ENCODE measurements at regions not wholly inside any gene's neighbourhood (a gene's known extent, or its start where the extent isn't known, plus 50 kb on each side); places are given as distances from the start of the nearest gene placed in this dataset.

- Histone ChIP-seq H3K4me1 (ENCODE audit: control insufficient read depth in 1 of 2, insufficient read depth in 2 of 2, low read length in 2 of 2) (0 out of 4 replicates have a peak, but pooled peaks cover 0 to 2% of the 10 kb centered on the region in 2 experiments), H3K9ac (ENCODE audit: low read length) (no peak overlapping the region), H3K4me3 (replicated peaks in 1 of 2; ENCODE audit: low read depth in 1 of 2, low read length in 2 of 2) (no peak overlapping the region), H3K36me3 (ENCODE audit: control insufficient read depth in 1 of 2, insufficient read depth in 2 of 2, low read length in 2 of 2) (no peaks in the 10 kb centered on the region), H4K20me1 (ENCODE audit: insufficient read depth) (no peaks in the 10 kb centered on the region), H3K27ac (ENCODE audit: low read depth, low read length) (no peak overlapping the region), H3K9me2 (ENCODE audit: insufficient read depth) (0 out of 2 replicates have a peak, but pooled peaks cover 2% of the 10 kb centered on the region), H3K79me2 (ENCODE audit: insufficient read depth, low read length) (no peaks in the 10 kb centered on the region), H3K27me3 (ENCODE audit: insufficient read depth, low read length) (no peaks in the 10 kb centered on the region), H3K9me3 (ENCODE audit: control insufficient read depth in 1 of 2, insufficient read depth in 1 of 2, low read depth in 1 of 2, low read length in 2 of 2) (no peaks in the 10 kb centered on the region), H3K4me2 (ENCODE audit: low read length) (no peak overlapping the region), H2AFZ (ENCODE audit: low read depth, low read length, poor library complexity, severe bottlenecking) (peak overlapping the region; percentile 23)
- no peak for ATAC-seq
- no TSS peak for BruUV-seq (replicated peaks)
- POLR2A ChIA-PET: no interaction called here
- intact Hi-C loops (cut with micrococcal nuclease): no loop called here
- no peak for DNase-seq (ENCODE audit: low read depth, low spot score)
- CTCF ChIA-PET: no interaction called here
- TF ChIP-seq SIN3A (IDR thresholded peaks at IDR 0.05; ENCODE audit: low read depth) (no peak), ELF1 (IDR thresholded peaks at IDR 0.05; ENCODE audit: borderline replicate concordance, low read depth) (no peak), EZH2 (IDR thresholded peaks at IDR 0.05) (no peak), EZH2phosphoT487 (IDR thresholded peaks at IDR 0.05; ENCODE audit: borderline replicate concordance) (no peak), SRF (IDR thresholded peaks at IDR 0.05; ENCODE audit: low read depth) (no peak), FOSL1 (IDR thresholded peaks at IDR 0.05; ENCODE audit: low read depth) (no peak), RAD21 (IDR thresholded peaks at IDR 0.05; ENCODE audit: low read depth) (no peak), CTCF (IDR thresholded peaks at IDR 0.05 in 2 of 3, conservative IDR thresholded peaks at IDR 0.05 in 1 of 3; ENCODE audit: borderline replicate concordance in 1 of 3, insufficient read depth in 1 of 3, low read depth in 2 of 3, low read length in 2 of 3) (no peak), TCF7L2 (IDR thresholded peaks at IDR 0.05; ENCODE audit: borderline replicate concordance, extremely low read depth, insufficient read depth, insufficient read length) (no peak), POLR2A (IDR thresholded peaks at IDR 0.05; ENCODE audit: borderline replicate concordance, extremely low read depth, insufficient read depth, insufficient read length) (no peak), YY1 (IDR thresholded peaks at IDR 0.05; ENCODE audit: extremely low read depth, insufficient replicate concordance, low read depth, low read length) (no peak), CBX3 (IDR thresholded peaks at IDR 0.05; ENCODE audit: low read depth) (no peak), ZNF274 (IDR thresholded peaks at IDR 0.05; ENCODE audit: low read depth, low read length) (no peak), EGR1 (IDR thresholded peaks at IDR 0.05; ENCODE audit: low read depth) (no peak), POLR2AphosphoS5 (IDR thresholded peaks at IDR 0.05; ENCODE audit: low read depth, low read length) (no peak), ZFX (IDR thresholded peaks at IDR 0.05) (no peak), JUND (IDR thresholded peaks at IDR 0.05) (no peak), CEBPB (IDR thresholded peaks at IDR 0.05; ENCODE audit: low read depth) (no peak)
- TF ChIP-seq, protein P1, sequence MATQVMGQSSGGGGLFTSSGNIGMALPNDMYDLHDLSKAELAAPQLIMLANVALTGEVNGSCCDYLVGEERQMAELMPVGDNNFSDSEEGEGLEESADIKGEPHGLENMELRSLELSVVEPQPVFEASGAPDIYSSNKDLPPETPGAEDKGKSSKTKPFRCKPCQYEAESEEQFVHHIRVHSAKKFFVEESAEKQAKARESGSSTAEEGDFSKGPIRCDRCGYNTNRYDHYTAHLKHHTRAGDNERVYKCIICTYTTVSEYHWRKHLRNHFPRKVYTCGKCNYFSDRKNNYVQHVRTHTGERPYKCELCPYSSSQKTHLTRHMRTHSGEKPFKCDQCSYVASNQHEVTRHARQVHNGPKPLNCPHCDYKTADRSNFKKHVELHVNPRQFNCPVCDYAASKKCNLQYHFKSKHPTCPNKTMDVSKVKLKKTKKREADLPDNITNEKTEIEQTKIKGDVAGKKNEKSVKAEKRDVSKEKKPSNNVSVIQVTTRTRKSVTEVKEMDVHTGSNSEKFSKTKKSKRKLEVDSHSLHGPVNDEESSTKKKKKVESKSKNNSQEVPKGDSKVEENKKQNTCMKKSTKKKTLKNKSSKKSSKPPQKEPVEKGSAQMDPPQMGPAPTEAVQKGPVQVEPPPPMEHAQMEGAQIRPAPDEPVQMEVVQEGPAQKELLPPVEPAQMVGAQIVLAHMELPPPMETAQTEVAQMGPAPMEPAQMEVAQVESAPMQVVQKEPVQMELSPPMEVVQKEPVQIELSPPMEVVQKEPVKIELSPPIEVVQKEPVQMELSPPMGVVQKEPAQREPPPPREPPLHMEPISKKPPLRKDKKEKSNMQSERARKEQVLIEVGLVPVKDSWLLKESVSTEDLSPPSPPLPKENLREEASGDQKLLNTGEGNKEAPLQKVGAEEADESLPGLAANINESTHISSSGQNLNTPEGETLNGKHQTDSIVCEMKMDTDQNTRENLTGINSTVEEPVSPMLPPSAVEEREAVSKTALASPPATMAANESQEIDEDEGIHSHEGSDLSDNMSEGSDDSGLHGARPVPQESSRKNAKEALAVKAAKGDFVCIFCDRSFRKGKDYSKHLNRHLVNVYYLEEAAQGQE (IDR thresholded peaks at IDR 0.05; ENCODE audit: low read depth): no peak
- TF ChIP-seq, protein P2, sequence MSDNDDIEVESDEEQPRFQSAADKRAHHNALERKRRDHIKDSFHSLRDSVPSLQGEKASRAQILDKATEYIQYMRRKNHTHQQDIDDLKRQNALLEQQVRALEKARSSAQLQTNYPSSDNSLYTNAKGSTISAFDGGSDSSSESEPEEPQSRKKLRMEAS (IDR thresholded peaks at IDR 0.05): no peak
- RAD21 ChIA-PET (ENCODE audit: low non-redundant PET in 1 of 2, low total read pairs in 2 of 2, uncharacterized antibody in 2 of 2, unreplicated experiment in 2 of 2): no interaction called here
Observed at GRCh38 chr3:113158171-113158570, 53.2 kb upstream of the BOC start.
